OCI-LY3 (cell line): ENCODE measurements at regions not wholly inside any gene's neighbourhood (a gene's known extent, or its start where the extent isn't known, plus 50 kb on each side); places are given as distances from the start of the nearest gene placed in this dataset.

Experiments used
- H2AFZ ChIP-seq: fragments of 200-600, 300-600 bp; shearing (Covaris generic); 2 replicates; pipeline ENCODE4 v1.6.0; 2014; ENCODE audit warnings: antibody characterized with exemption, low read depth, low read length
- H3K27ac ChIP-seq: fragments of 200-600, 300-600 bp; sonication (generic); 2 replicates; pipeline ENCODE4 v1.5.1; 2014; ENCODE audit warnings: mild to moderate bottlenecking, low read length, moderate library complexity, mixed read lengths
- H3K27me3 ChIP-seq: fragments of 200-600, 300-600 bp; sonication (generic); 2 replicates; pipeline ENCODE4 v1.6.1; 2014; ENCODE audit warnings: low read depth, low read length, mixed read lengths
- H3K36me3 ChIP-seq: fragments of 200-600, 300-600 bp; sonication (generic); replicated peaks from 2 replicates; pipeline ENCODE3; 2014; ENCODE audit warnings: low read depth, low read length, mixed read lengths
- H3K4me1 ChIP-seq: fragments of 300-600, 200-600 bp; sonication (generic); 2 replicates; pipeline ENCODE4 v1.6.1; 2014; ENCODE audit warnings: low read length, mixed read lengths
- H3K4me2 ChIP-seq: fragments of 200-600, 300-600 bp; sonication (generic); 2 replicates; pipeline ENCODE4 v1.6.1; 2014; ENCODE audit warnings: low read length, mixed read lengths
- H3K4me3 ChIP-seq: fragments of 300-600, 200-600 bp; sonication (generic); 2 replicates; pipeline ENCODE4 v1.5.1; 2014; ENCODE audit warnings: antibody characterized with exemption, mild to moderate bottlenecking, low read length, moderate library complexity
- H3K79me2 ChIP-seq: fragments of 300-600, 200-600 bp; shearing (Covaris generic); 2 replicates; pipeline ENCODE4 v1.6.1; 2014; ENCODE audit warnings: mild to moderate bottlenecking, low read length, mixed read lengths
- H3K9ac ChIP-seq: fragments of 300-600, 200-600 bp; shearing (Covaris generic); 2 replicates; pipeline ENCODE4 v1.6.0; 2014; ENCODE audit warnings: mild to moderate bottlenecking, low read length, moderate library complexity
- H3K9me3 ChIP-seq: fragments of 200-600, 300-600 bp; shearing (Covaris generic); 2 replicates; pipeline ENCODE4 v1.6.1; 2014; ENCODE audit warnings: low read length, mixed read lengths; ENCODE audit not compliant: insufficient read depth
- H4K20me1 ChIP-seq: fragments of 200-600, 300-600 bp; sonication (generic); 2 replicates; pipeline ENCODE4 v1.6.1; 2016; ENCODE audit warnings: low read length, mixed read lengths; ENCODE audit not compliant: insufficient read depth
- EZH2phosphoT487 ChIP-seq: fragments of 200-600 bp; shearing (Covaris generic); IDR thresholded peaks from 2 replicates; pipeline ENCODE4 v1.6.1; 2018; ENCODE audit warnings: antibody characterized with exemption, mixed run types, low read depth
- TF ChIP-seq, protein P1 (sequence below): fragments of 200-600, 300-600 bp; sonication (generic); IDR thresholded peaks from 2 replicates; pipeline ENCODE4 v1.5.1; 2014; ENCODE audit warnings: antibody characterized with exemption, low read length, low read depth

DNA sequence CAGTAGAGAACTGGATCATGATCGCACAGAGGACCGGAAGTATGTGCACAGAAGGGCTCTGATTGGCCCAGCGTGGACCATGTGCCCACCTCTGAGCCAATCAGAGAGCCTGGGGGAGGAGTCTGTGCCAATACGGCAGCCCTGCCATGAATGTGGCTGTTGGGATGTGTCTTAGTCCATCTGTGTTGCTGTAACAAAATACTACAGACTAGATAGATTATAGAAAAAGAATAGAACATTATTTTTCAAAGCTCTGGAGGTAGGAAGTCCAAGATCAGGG is 132.0 kb downstream of the NDUFA10 start:
- Histone ChIP-seq H4K20me1 (no peaks in the 10 kb centered on the region), H3K4me3 (no peak overlapping the region), H3K27me3 (peaks cover 6% of the 10 kb centered on the region; the same call in 1 of the 2 replicates), H3K4me2 (no peak overlapping the region), H3K27ac (no peak overlapping the region), H3K9ac (no peak overlapping the region), H3K4me1 (peaks cover 16% of the 10 kb centered on the region), H3K36me3 (no peaks in the 10 kb centered on the region), H3K9me3 (no peaks in the 10 kb centered on the region), H3K79me2 (no peaks in the 10 kb centered on the region), H2AFZ (no peak overlapping the region)
- no peak for TF ChIP-seq EZH2phosphoT487
- TF ChIP-seq, protein P1, sequence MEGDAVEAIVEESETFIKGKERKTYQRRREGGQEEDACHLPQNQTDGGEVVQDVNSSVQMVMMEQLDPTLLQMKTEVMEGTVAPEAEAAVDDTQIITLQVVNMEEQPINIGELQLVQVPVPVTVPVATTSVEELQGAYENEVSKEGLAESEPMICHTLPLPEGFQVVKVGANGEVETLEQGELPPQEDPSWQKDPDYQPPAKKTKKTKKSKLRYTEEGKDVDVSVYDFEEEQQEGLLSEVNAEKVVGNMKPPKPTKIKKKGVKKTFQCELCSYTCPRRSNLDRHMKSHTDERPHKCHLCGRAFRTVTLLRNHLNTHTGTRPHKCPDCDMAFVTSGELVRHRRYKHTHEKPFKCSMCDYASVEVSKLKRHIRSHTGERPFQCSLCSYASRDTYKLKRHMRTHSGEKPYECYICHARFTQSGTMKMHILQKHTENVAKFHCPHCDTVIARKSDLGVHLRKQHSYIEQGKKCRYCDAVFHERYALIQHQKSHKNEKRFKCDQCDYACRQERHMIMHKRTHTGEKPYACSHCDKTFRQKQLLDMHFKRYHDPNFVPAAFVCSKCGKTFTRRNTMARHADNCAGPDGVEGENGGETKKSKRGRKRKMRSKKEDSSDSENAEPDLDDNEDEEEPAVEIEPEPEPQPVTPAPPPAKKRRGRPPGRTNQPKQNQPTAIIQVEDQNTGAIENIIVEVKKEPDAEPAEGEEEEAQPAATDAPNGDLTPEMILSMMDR = no peak

DNA sequence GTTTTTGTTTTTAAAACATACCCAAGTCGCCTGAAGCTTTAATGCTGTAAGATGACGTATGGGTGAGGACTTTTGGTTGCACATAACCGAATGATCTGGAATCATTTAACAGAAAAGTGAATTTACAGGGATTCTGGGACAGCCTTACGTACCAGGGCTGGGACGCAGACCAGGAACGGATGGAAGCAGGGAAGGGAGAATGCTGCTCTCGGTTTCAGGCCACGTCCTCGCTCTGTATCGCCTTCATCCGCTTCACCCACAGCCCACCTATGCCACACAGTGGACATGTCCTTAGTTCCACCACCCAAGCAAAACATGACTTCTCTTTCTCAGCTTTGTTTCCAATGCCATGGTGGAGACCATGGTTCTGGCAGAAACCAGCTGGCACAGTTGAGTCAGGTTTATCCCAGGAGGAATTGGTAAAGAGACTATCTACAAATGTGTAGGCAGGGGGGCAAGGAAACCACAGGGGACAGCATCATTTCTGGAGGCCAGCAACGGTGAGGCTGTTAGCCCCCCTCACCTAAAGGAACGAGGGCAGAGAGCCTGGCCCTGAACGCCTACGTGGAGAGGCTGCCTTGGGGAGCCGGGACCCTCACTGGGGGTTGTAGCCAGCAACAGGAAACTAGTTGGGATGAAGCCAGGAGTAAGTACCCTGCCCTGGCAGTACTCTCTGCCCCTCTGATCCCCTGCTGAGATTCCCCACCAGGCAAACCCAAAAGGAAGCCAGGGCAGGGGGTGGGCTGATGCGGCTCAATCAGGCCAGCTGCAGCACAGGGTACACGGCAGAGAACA is 132.5 kb downstream of the NDUFA10 start:
- Histone ChIP-seq H3K27ac (no peak overlapping the region), H3K4me1 (peaks cover 21% of the 10 kb centered on the region), H3K79me2 (no peaks in the 10 kb centered on the region), H3K9ac (no peak overlapping the region), H3K36me3 (no peaks in the 10 kb centered on the region), H3K9me3 (no peaks in the 10 kb centered on the region), H3K27me3 (peaks cover 6% of the 10 kb centered on the region; the same call in 1 of the 2 replicates), H3K4me3 (no peak overlapping the region), H4K20me1 (no peaks in the 10 kb centered on the region), H3K4me2 (no peak overlapping the region), H2AFZ (no peak overlapping the region)
- TF ChIP-seq, protein P1 = no peak
- no peak for TF ChIP-seq EZH2phosphoT487

DNA sequence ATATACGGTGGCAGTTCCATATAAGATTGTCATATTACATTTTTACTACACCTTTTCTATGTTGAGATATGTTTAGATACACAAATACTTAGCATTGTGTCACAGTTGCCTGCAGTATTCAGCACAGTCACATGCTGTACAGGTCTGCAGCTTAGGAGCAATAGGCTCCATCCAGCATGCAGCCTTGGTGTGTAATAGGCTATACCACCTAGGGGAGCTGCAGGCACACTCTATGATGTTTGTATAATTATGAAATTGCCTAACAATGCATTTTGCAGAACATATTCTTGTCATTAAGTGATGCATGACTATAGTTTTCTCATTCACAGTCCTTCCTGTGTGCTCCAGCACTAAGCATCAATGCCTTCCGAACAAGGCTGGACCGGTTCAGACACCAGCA is 133.4 kb downstream of the NDUFA10 start:
- Histone ChIP-seq H2AFZ (no peak overlapping the region), H3K4me1 (peaks cover 24% of the 10 kb centered on the region), H3K79me2 (no peaks in the 10 kb centered on the region), H3K4me3 (no peak overlapping the region), H3K27me3 (peaks cover 6% of the 10 kb centered on the region; the same call in 1 of the 2 replicates), H3K4me2 (no peak overlapping the region), H4K20me1 (no peaks in the 10 kb centered on the region), H3K9ac (no peak overlapping the region), H3K36me3 (no peaks in the 10 kb centered on the region), H3K27ac (no peak overlapping the region), H3K9me3 (no peaks in the 10 kb centered on the region)
- TF ChIP-seq, protein P1 = no peak
- no peak for TF ChIP-seq EZH2phosphoT487

DNA sequence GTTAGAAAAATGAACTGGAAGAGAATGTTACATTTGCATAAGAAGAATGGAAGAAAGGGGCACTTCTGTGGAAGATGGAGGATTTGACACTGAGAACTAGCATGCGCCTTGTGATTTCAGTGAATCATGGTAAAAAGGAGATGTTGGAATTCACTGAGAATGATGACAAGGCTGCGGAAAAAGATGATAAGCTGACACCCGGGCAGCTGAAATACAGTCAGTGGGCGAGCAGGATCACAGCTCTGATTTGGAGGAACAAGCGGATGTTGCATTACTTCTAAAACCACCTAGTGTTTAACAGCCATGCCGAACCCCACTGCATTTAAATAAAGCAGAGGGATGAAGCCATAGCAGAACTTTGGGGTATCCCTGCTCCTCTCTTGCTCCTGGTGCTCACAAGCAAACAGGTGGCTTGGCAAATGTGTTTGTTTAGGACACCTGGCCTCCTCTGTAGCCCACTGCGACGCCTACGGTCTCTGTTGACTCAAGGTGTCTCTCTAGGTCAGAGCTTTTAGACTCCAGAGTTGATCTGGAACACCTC is 134.9 kb downstream of the NDUFA10 start:
- no peaks in the 10 kb centered on the region for H3K79me2 ChIP-seq
- H3K36me3 ChIP-seq = no peaks in the 10 kb centered on the region
- no peak overlapping the region for H3K4me2 ChIP-seq
- H3K4me1 ChIP-seq = peaks cover 13% of the 10 kb centered on the region
- TF ChIP-seq, protein P1 = no peak
- TF ChIP-seq EZH2phosphoT487 = no peak
- H3K27me3 ChIP-seq = no peaks in the 10 kb centered on the region
- H3K9me3 ChIP-seq = no peaks in the 10 kb centered on the region
- no peak overlapping the region for H2AFZ ChIP-seq
- no peak overlapping the region for H3K9ac ChIP-seq
- no peak overlapping the region for H3K27ac ChIP-seq
- no peak overlapping the region for H3K4me3 ChIP-seq
- H4K20me1 ChIP-seq = no peaks in the 10 kb centered on the region
